Subcutaneous abdominal adipose tissue (tissue), 5 donors: ENCODE measurements at regions not wholly inside any gene's neighbourhood (a gene's known extent, or its start where the extent isn't known, plus 50 kb on each side); places are given as distances from the start of the nearest gene placed in this dataset.
"Not testable (repeated sequence)": the region's sequence is repeated elsewhere in the genome, so short reads cannot be mapped to it uniquely, and the experiment has no call there.

Experiments
- H3K27ac ChIP-seq: one replicate; pipeline ENCODE4 v1.7.0; 2013; ENCODE audit warnings: low read depth, mild to moderate bottlenecking, inconsistent platforms, low read length, moderate library complexity
- H3K27me3 ChIP-seq, 5 donors: one replicate each; pipeline ENCODE4 v1.7.0; 2013; ENCODE audit warnings: low read length in 5 of 5, inconsistent platforms in 1 of 5; ENCODE audit not compliant: control insufficient read depth in 5 of 5, insufficient read depth in 4 of 5
- H3K36me3 ChIP-seq, 5 donors: one replicate each; pipeline ENCODE4 v1.7.0; 2013; ENCODE audit warnings: low read length in 5 of 5; ENCODE audit not compliant: control insufficient read depth in 5 of 5, insufficient read depth in 5 of 5
- H3K4me1 ChIP-seq, 5 donors: one replicate each; pipeline ENCODE4 v1.7.0; 2013; ENCODE audit warnings: low read length in 5 of 5, mild to moderate bottlenecking in 3 of 5, moderate library complexity in 1 of 5; ENCODE audit not compliant: control insufficient read depth in 5 of 5, insufficient read depth in 5 of 5
- H3K4me3 ChIP-seq, 5 donors: one replicate each; pipeline ENCODE4 v1.7.0; 2013; ENCODE audit warnings: low read length in 5 of 5, low read depth in 1 of 5
- H3K9ac ChIP-seq, 5 donors: one replicate each; pipeline ENCODE4 v1.7.0; 2013; ENCODE audit warnings: low read length in 5 of 5, mild to moderate bottlenecking in 4 of 5, moderate library complexity in 3 of 5
- H3K9me3 ChIP-seq, 5 donors: one replicate each; pipeline ENCODE4 v1.7.0; 2013; ENCODE audit warnings: low read length in 5 of 5; ENCODE audit not compliant: control insufficient read depth in 5 of 5
- donor health status: healthy.
- donor health status: healthy.
- donor health status: healthy.
- donor health status: healthy.
- donor health status: healthy.

DNA sequence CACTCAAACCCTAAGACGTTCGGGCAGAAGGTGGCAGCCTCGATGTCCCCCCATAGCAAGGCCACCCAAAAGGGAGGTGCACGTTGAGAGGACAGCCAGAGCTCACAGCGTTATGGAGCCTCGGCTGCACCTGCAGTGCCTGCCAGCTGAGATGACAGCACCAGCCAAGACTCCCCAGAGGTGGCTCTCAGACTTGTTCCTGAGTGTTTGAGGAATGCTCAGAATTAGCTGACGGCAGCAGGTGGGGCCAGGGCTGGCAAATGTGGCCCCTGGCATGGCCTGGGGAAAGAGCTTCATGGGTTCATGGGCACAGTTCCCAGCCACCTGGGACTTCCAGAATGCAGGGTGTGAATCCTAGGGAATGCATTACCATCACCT lies 177.8 kb downstream of the KLF13 start:
- Histone ChIP-seq H3K4me1 (peaks cover 0 to 27% (median 0%) of the 10 kb centered on the region in 5 donors), H3K9ac (no peak overlapping the region), H3K4me3 (no peak overlapping the region), H3K27me3 (no peaks in the 10 kb centered on the region), H3K9me3 (no peaks in the 10 kb centered on the region), H3K27ac (no peak overlapping the region), H3K36me3 (no peaks in the 10 kb centered on the region)

- H3K4me3 ChIP-seq, H3K4me1 ChIP-seq, H3K27ac ChIP-seq, H3K9me3 ChIP-seq, H3K36me3 ChIP-seq, H3K9ac ChIP-seq, H3K27me3 ChIP-seq: not testable (repeated sequence)
These were observed 180.9 kb downstream of the KLF13 start for GRCh38 chr15:31507573-31507972.

DNA sequence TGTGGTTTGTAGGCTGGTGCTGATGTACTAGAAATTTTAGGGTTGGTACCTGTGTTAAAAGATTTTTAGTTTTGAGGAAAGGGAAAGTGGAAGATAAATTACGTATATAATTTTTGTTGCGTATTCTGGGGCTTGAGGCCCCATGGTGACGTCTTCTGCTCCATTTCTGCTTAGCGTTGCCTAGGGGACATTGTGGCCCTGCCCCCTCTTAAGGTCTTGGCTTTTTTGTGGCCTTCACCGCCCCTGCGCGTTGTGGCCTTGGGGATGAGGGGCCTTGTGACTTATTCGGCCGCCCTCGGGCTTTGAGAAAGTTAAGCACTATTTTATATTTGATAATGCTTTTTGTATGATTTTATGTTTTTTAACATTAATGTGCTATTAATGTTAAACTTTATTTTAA lies 182.0 kb downstream of the KLF13 start:
- H3K9me3 ChIP-seq = no peaks in the 10 kb centered on the region
- H3K4me1 ChIP-seq = peaks cover 0 to 6% (median 0%) of the 10 kb centered on the region in 5 donors
- H3K27me3 ChIP-seq = no peaks in the 10 kb centered on the region
- H3K36me3 ChIP-seq = no peaks in the 10 kb centered on the region
- no peak overlapping the region for H3K27ac ChIP-seq
- H3K4me3 ChIP-seq = no peak overlapping the region
- H3K9ac ChIP-seq = no peak overlapping the region

DNA sequence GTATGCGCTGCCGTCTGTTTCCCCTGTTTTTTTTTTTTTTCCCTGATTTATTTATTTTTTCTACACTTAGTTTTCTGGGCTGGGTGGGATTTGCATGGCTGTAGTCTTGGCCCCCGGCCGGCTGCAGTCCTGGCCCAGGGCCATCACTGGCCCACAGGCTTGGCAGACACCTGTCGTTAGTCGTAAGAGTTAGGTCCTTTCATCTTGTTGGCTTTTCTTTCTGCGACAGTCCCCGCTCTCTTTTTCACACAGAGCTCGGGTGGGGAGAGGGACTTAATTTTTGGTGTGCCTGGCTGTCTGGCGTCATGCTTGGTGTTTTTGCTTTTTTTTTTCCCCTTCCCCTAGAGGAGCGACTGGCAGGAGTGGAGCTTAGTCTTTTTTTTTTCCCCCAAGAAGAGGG lies 183.4 kb downstream of the KLF13 start:
- no peak overlapping the region for H3K9ac ChIP-seq
- H3K4me3 ChIP-seq = no peak overlapping the region
- no peaks in the 10 kb centered on the region for H3K36me3 ChIP-seq
- no peaks in the 10 kb centered on the region for H3K9me3 ChIP-seq
- H3K27ac ChIP-seq = no peak overlapping the region
- H3K4me1 ChIP-seq = peaks cover 0 to 6% (median 0%) of the 10 kb centered on the region in 5 donors
- H3K27me3 ChIP-seq = no peaks in the 10 kb centered on the region

GRCh38 chr15:31511707-31512310 lies 185.2 kb downstream of the KLF13 start:
- no peak overlapping the region for H3K9ac ChIP-seq
- no peaks in the 10 kb centered on the region for H3K27me3 ChIP-seq
- no peaks in the 10 kb centered on the region for H3K9me3 ChIP-seq
- no peak overlapping the region for H3K4me3 ChIP-seq
- peaks cover 0 to 6% (median 0%) of the 10 kb centered on the region in 5 donors for H3K4me1 ChIP-seq
- no peaks in the 10 kb centered on the region for H3K36me3 ChIP-seq
- H3K27ac ChIP-seq = no peak overlapping the region

- Histone ChIP-seq H3K36me3 (no peaks in the 10 kb centered on the region), H3K27ac (no peak overlapping the region), H3K4me1 (peaks cover 0 to 6% (median 0%) of the 10 kb centered on the region in 5 donors), H3K9me3 (no peaks in the 10 kb centered on the region), H3K4me3 (no peak overlapping the region), H3K9ac (no peak overlapping the region), H3K27me3 (no peaks in the 10 kb centered on the region)
These were observed 186.5 kb downstream of the KLF13 start for GRCh38 chr15:31513178-31513577.

DNA sequence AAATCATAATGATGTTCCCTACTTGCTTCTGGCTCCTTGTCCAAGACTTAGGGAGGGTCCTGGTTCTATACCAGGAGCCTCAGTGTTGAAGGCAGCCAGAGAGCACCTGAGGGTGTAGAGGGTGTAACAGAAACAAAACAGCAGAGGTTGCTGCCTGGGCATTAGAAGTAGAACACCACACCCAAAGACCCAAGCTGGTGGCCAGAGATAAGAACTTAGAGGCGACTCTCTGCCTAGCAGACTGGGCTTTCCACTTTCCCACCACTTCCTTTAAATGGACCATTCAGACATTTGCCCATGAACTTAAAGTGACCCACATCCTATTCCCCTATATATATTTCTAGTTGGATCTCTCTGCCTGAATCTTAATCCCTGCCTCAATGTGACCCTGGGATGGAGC lies 189.8 kb downstream of the KLF13 start:
- no peaks in the 10 kb centered on the region for H3K27me3 ChIP-seq
- peaks cover 0 to 3% (median 0%) of the 10 kb centered on the region in 5 donors for H3K9me3 ChIP-seq
- no peak overlapping the region for H3K9ac ChIP-seq
- no peak overlapping the region for H3K4me3 ChIP-seq
- H3K27ac ChIP-seq = no peak overlapping the region
- no peaks in the 10 kb centered on the region for H3K36me3 ChIP-seq
- H3K4me1 ChIP-seq = peaks cover 0 to 6% (median 0%) of the 10 kb centered on the region in 5 donors

DNA sequence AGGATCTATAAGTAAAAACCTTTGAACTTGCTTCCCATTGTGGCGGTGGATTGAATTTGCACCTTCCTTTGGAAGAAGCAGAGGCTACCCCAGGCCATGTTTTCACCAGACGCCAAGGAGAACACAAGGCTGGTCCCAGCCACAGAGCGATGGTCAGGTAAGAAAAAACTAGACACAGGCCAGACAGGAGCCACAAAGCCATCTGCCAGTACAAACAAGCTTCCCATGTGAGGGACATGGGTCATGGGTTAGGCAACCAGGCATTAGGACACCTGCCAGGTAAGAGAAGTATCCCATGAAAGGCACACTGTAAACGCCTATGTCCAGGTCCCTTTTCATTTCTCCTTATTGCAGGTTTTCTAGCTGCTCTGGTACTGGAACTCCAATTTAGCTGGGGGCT lies 190.2 kb downstream of the KLF13 start:
- H3K9me3 ChIP-seq = peaks cover 0 to 3% (median 0%) of the 10 kb centered on the region in 5 donors
- H3K27ac ChIP-seq = no peak overlapping the region
- no peak overlapping the region for H3K9ac ChIP-seq
- H3K4me1 ChIP-seq = peaks cover 0 to 3% (median 0%) of the 10 kb centered on the region in 5 donors
- no peaks in the 10 kb centered on the region for H3K36me3 ChIP-seq
- H3K4me3 ChIP-seq = no peak overlapping the region
- no peaks in the 10 kb centered on the region for H3K27me3 ChIP-seq

DNA sequence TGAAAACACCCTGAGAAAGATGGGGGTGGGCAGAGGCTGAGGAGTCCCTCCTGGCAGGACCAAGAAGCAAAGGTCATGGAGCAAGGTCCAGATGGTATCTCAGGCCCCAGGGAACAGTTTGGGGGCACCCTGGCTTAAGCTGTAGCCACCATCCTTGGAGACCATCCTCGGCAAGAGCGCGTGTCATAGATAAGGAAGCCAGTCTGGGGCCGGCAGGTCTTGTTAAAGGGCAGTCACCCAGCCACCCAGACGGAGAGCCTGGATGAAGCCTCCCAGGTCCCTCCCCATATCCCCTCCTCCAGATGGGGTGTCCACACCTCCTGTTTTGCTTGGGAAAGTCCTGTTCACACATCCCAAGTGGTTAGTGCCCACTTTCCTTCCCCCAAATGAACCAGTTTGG lies 191.1 kb downstream of the KLF13 start:
- Histone ChIP-seq H3K9me3 (peaks cover 0 to 3% (median 0%) of the 10 kb centered on the region in 5 donors), H3K36me3 (no peaks in the 10 kb centered on the region), H3K27ac (no peak overlapping the region), H3K27me3 (no peaks in the 10 kb centered on the region), H3K4me1 (no peaks in the 10 kb centered on the region), H3K4me3 (no peak overlapping the region), H3K9ac (no peak overlapping the region)

- Histone ChIP-seq H3K9me3 (peaks cover 0 to 3% (median 0%) of the 10 kb centered on the region in 5 donors), H3K36me3 (peaks cover 0 to 2% (median 0%) of the 10 kb centered on the region in 5 donors), H3K4me1 (peaks cover 0 to 8% (median 6%) of the 10 kb centered on the region in 5 donors), H3K27me3 (no peaks in the 10 kb centered on the region), H3K9ac (no peak overlapping the region), H3K27ac (no peak overlapping the region), H3K4me3 (no peak overlapping the region)
These were observed 195.4 kb downstream of the KLF13 start for GRCh38 chr15:31522028-31522427.
